CD8-positive, alpha-beta memory T cell (primary cell): ENCODE measurements at regions not wholly inside any gene's neighbourhood (a gene's known extent, or its start where the extent isn't known, plus 50 kb on each side); places are given as distances from the start of the nearest gene placed in this dataset.
"Not testable (repeated sequence)": the region's sequence is repeated elsewhere in the genome, so short reads cannot be mapped to it uniquely, and the experiment has no call there.

Experiments
- CTCF ChIA-PET: fragments of 350-600 bp; sonication (Branson Sonifier 250); formaldehyde crosslinking; loops from one replicate; lab custom pipeline; 2021; ENCODE audit warnings: antibody characterized with exemption; lab: Charles Lee
- POLR2A ChIA-PET: fragments of 350-600 bp; sonication (Branson Sonifier 250); formaldehyde crosslinking; loops from one replicate; lab custom pipeline; 2021; ENCODE audit warnings: antibody characterized with exemption; lab: Charles Lee
- DNase-seq, 5 donors: peaks; one replicate each; pipeline versions ENCODE4 v3.0.0 to v3.0.0-alpha.2; 2020 to 2022; ENCODE audit warnings: mixed read lengths in 1 of 5
- H3K27ac ChIP-seq: one replicate; pipeline ENCODE4 v1.7.0; 2013; ENCODE audit warnings: low read depth, mild to moderate bottlenecking, low read length, moderate library complexity
- H3K27me3 ChIP-seq: 2 replicates; pipeline ENCODE4 v1.7.0; 2013; ENCODE audit warnings: low read length, mild to moderate bottlenecking; ENCODE audit not compliant: insufficient read depth, poor library complexity, severe bottlenecking
- H3K36me3 ChIP-seq: 2 replicates; pipeline ENCODE4 v1.7.0; 2013; ENCODE audit warnings: mild to moderate bottlenecking, low read length, moderate library complexity; ENCODE audit not compliant: insufficient read depth
- H3K4me1 ChIP-seq: 2 replicates; pipeline ENCODE4 v1.7.0; 2013; ENCODE audit warnings: mild to moderate bottlenecking, low read length, moderate library complexity; ENCODE audit not compliant: insufficient read depth
- H3K4me3 ChIP-seq: 2 replicates; pipeline ENCODE4 v1.7.0; 2013; ENCODE audit warnings: mild to moderate bottlenecking, low read length
- H3K9me3 ChIP-seq: 2 replicates; pipeline ENCODE4 v1.7.0; 2013; ENCODE audit warnings: mild to moderate bottlenecking, low read length
- H3K27ac Mint-ChIP-seq, 8 donors: one replicate each; pipeline ENCODE4 v1.8.0; 2020 to 2021; ENCODE audit warnings: mixed read lengths in 8 of 8, mild to moderate bottlenecking in 6 of 8, inconsistent platforms in 3 of 8, moderate library complexity in 3 of 8
- H3K27me3 Mint-ChIP-seq, 2 donors: one replicate each; pipeline ENCODE4 v1.8.0; 2020 to 2021; ENCODE audit warnings: mixed read lengths in 2 of 2, mild to moderate bottlenecking in 1 of 2, moderate library complexity in 1 of 2
- H3K36me3 Mint-ChIP-seq, 3 donors: one replicate each; pipeline ENCODE4 v1.8.0; 2020 to 2021; ENCODE audit warnings: mixed read lengths in 3 of 3, inconsistent platforms in 1 of 3, mild to moderate bottlenecking in 1 of 3
- H3K4me1 Mint-ChIP-seq, 3 donors: one replicate each; pipeline ENCODE4 v1.8.0; 2020 to 2021; ENCODE audit warnings: mixed read lengths in 3 of 3, inconsistent platforms in 1 of 3, mild to moderate bottlenecking in 1 of 3
- H3K4me3 Mint-ChIP-seq, 7 donors: one replicate each; pipeline ENCODE4 v1.8.0; 2020 to 2021; ENCODE audit warnings: mixed read lengths in 7 of 7, mild to moderate bottlenecking in 6 of 7, moderate library complexity in 4 of 7, inconsistent platforms in 2 of 7
- H3K9me3 Mint-ChIP-seq, 5 donors: one replicate each; pipeline ENCODE4 v1.8.0; 2020 to 2022; ENCODE audit warnings: mixed read lengths in 5 of 5, mild to moderate bottlenecking in 3 of 5, moderate library complexity in 2 of 5, inconsistent platforms in 1 of 5

DNA sequence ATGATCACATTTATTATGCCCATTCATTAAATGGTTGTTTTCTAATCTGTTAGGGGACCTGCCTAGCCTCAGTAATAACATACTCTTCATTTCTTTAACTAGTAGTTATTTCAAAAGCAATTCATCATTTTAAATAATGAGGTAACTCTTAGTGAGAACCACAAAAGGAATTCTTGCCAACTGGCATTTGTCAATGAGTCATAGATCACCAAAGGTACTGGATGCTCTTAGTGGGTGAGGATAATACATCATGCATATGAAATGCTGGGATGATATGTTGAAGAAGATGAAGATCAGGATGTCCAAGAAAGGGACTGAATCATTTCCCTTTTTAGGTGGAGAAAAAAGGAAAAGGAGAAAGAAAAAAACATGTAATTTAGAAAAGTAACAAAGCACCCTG is 826.2 kb upstream of the DDX18 start:
- ChIA-PET POLR2A (no interaction called here), CTCF (no interaction called here)
- no peak overlapping the region for H3K27ac Mint-ChIP-seq
- H3K27me3 Mint-ChIP-seq, result no peaks in the 10 kb centered on the region
- no peaks in the 10 kb centered on the region for H3K27me3 ChIP-seq
- H3K9me3 ChIP-seq, result no peaks in the 10 kb centered on the region
- H3K4me3 Mint-ChIP-seq, result no peak overlapping the region
- peaks cover 17 to 36% (median 20%) of the 10 kb centered on the region in 5 donors for H3K9me3 Mint-ChIP-seq
- no peaks in the 10 kb centered on the region for H3K4me1 Mint-ChIP-seq
- H3K4me1 ChIP-seq, result no peaks in the 10 kb centered on the region
- H3K4me3 ChIP-seq, result no peak overlapping the region
- no peaks in the 10 kb centered on the region for H3K36me3 ChIP-seq
- no peak overlapping the region for H3K27ac ChIP-seq
- no peaks in the 10 kb centered on the region for H3K36me3 Mint-ChIP-seq
- DNase-seq, result no peak

DNA sequence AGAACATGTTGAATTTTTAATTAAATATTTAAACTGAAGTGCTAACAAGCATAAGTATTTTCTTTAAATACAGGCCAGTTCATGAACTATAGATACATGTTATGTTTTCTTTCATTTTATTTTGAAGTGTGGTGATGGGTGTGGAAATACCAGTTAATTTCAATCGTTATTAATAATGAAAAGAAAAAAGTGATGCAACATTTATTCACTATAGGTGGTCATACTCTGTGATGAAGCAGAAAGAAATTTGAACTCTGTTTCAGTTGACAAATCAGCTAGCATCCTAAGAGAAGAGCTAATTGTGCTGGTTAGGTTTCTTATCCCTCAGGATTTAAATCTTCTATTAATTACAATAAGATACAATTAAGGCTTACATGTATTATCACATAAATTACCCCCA is 795.1 kb upstream of the DDX18 start:
- Mint-ChIP-seq H3K36me3 (no peaks in the 10 kb centered on the region), H3K27me3 (no peaks in the 10 kb centered on the region), H3K9me3 (peaks cover 0 to 10% (median 2%) of the 10 kb centered on the region in 5 donors), H3K4me3 (no peak overlapping the region), H3K27ac (no peak overlapping the region), H3K4me1 (no peaks in the 10 kb centered on the region)
- no peak overlapping the region for H3K27ac ChIP-seq
- H3K36me3 ChIP-seq, result no peaks in the 10 kb centered on the region
- H3K4me3 ChIP-seq, result no peak overlapping the region
- ChIA-PET CTCF (no interaction called here), POLR2A (no interaction called here)
- no peaks in the 10 kb centered on the region for H3K4me1 ChIP-seq
- DNase-seq, result no peak
- H3K27me3 ChIP-seq, result no peaks in the 10 kb centered on the region
- no peaks in the 10 kb centered on the region for H3K9me3 ChIP-seq

DNA sequence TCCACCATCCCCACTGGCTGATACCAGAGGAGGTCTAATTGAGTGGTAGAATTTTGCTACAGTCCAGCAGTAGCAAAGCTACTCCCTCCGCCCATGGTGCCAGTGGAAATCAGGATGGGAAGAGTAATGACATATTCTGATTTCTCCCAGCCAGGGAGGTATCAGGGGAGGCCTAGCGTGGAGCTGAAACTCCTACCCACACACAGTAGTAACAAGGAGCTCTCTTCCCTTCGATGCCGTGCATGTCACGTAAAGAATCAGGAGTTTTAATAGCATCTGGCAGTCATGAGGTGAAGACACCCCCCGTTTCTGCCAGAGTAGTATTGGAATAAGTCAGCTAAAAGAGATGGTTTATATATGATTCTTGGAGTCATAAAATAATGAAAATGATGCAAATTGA is 786.8 kb upstream of the DDX18 start:
- H3K4me3 Mint-ChIP-seq, result no peak overlapping the region
- Histone ChIP-seq H3K27ac (no peak overlapping the region), H3K4me3 (no peak overlapping the region), H3K36me3 (no peaks in the 10 kb centered on the region), H3K9me3 (no peaks in the 10 kb centered on the region), H3K4me1 (no peaks in the 10 kb centered on the region), H3K27me3 (no peaks in the 10 kb centered on the region)
- no peaks in the 10 kb centered on the region for H3K27me3 Mint-ChIP-seq
- no peak overlapping the region for H3K27ac Mint-ChIP-seq
- no peaks in the 10 kb centered on the region for H3K4me1 Mint-ChIP-seq
- POLR2A ChIA-PET, result no interaction called here
- H3K36me3 Mint-ChIP-seq, result no peaks in the 10 kb centered on the region
- H3K9me3 Mint-ChIP-seq, result peaks cover 11 to 26% (median 14%) of the 10 kb centered on the region in 5 donors
- no peak for DNase-seq
- CTCF ChIA-PET, result no interaction called here

DNA sequence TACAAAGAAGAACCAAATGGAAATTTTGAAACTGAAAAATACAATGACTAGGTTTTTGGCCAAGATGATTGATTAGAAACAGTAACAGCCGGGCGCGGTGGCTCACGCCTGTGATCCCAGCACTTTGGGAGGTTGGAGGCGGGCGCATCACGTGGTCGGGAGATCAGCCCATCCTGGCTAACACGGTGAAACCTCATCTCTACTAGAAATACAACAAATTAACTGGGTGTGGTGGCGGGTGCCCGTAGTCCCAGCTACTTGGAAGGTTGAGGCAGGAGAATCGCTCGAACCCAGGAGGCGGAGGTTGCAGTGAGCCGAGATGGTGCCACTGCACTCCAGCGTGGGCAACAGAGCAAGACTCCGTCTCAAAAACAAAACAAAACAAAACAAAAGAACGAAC is 785.8 kb upstream of the DDX18 start:
- H3K4me3 Mint-ChIP-seq, CTCF ChIA-PET: not testable (repeated sequence)
- peaks cover 14 to 28% (median 16%) of the 10 kb centered on the region in 5 donors for H3K9me3 Mint-ChIP-seq

DNA sequence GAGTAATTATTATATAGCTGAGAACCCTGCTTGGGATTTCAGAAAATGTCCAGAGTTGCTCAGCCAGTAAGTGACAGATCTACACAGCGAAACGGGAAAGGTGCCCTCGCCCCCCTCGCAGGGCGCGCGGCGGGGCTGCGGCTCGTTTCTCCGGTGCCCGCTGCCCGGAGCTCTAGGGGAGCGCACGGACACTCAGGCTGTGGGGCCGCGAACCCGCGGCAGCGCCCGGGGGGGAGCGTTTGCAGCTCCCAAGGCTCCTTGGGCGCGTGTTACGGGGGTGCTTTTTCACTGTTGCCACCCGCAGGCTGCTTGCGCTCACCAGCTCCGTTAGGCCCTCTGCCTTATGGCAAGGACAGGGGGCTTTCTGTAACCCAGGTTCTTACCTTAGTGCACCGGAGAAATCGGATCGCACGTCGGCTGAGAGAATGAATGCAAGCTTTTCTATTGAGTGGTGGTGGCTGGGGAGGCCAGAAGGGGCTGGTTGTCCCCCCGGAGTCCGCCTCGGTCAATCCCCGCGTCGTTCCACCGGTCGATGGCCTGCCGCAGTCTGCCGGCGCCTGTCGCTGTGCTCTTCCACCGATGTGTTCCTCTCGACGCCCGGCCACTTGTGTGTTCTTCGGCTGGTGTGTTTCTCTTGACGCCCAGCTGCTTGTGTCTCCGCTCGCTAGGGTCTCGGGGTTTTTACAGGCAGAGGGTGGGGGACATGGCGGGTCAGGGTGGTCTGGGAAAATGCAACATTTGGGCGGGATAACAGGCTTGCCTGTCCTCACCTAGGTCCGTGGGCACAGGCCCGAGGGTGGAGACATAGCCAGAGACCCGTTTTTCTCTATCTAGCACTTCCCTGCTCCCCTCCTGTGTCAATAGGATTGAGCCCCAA is 758.8 kb upstream of the DDX18 start:
- Mint-ChIP-seq H3K4me1 (no peaks in the 10 kb centered on the region), H3K27ac (no peak overlapping the region), H3K4me3 (no peak overlapping the region), H3K27me3 (no peaks in the 10 kb centered on the region), H3K9me3 (peaks cover 9 to 30% (median 22%) of the 10 kb centered on the region in 5 donors), H3K36me3 (no peaks in the 10 kb centered on the region)
- ChIA-PET POLR2A (no interaction called here), CTCF (no interaction called here)
- no peak for DNase-seq
- Histone ChIP-seq H3K27ac (no peak overlapping the region), H3K36me3 (no peaks in the 10 kb centered on the region), H3K27me3 (no peaks in the 10 kb centered on the region), H3K9me3 (no peaks in the 10 kb centered on the region), H3K4me3 (no peak overlapping the region), H3K4me1 (no peaks in the 10 kb centered on the region)

More for the DNA sequence above, 785.8 kb upstream of the DDX18 start:
- DNase-seq, H3K4me3 ChIP-seq, H3K27ac Mint-ChIP-seq, H3K27me3 ChIP-seq, H3K36me3 Mint-ChIP-seq, H3K4me1 ChIP-seq, H3K27me3 Mint-ChIP-seq, POLR2A ChIA-PET, H3K36me3 ChIP-seq, H3K4me1 Mint-ChIP-seq, H3K27ac ChIP-seq, H3K9me3 ChIP-seq: not testable (repeated sequence)

DNA sequence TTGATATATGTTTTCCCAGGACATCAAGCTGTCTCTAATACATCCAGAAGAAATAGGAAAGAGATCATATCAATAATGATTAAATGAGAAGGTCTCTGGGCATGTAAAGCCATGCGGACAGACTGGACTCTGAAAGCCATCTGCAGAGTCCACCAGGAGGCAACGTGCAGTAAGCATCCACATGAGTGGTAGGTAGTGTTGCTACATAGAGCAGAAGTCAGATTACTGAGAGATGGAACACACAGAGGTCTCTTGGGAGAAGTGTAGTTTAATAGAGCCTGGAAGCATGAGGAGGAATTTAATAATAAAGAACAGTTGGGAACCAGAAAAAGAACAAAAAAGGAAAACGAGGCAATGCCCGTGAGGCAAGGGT is 758.1 kb upstream of the DDX18 start:
- H3K27me3 ChIP-seq, result no peaks in the 10 kb centered on the region
- no peaks in the 10 kb centered on the region for H3K4me1 ChIP-seq
- H3K4me3 ChIP-seq, result no peak overlapping the region
- H3K4me1 Mint-ChIP-seq, result no peaks in the 10 kb centered on the region
- peaks cover 9 to 28% (median 21%) of the 10 kb centered on the region in 5 donors for H3K9me3 Mint-ChIP-seq
- ChIA-PET CTCF (no interaction called here), POLR2A (no interaction called here)
- H3K36me3 Mint-ChIP-seq, result no peaks in the 10 kb centered on the region
- H3K4me3 Mint-ChIP-seq, result no peak overlapping the region
- H3K27ac Mint-ChIP-seq, result no peak overlapping the region
- H3K27me3 Mint-ChIP-seq, result no peaks in the 10 kb centered on the region
- H3K36me3 ChIP-seq, result no peaks in the 10 kb centered on the region
- H3K9me3 ChIP-seq, result no peaks in the 10 kb centered on the region
- no peak for DNase-seq
- H3K27ac ChIP-seq, result no peak overlapping the region

DNA sequence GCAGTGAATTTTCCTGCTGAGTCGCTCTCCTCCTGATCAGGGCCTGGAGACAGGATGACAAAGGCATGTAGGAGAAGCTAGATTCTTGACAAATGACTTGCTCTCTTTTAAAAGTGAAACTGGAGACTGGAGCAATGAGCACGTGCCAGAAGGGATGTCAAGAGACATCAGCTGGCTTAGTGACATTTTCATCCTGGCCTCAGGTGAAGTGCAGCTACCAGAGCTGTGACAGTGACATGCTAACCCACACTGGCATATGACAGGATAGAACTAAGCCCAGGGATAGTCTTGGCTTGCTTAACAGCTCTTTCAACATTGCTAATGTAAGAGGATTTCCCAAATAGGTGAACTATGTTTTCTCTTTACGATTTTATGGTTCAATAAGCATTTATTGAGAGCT is 757.5 kb upstream of the DDX18 start:
- ChIA-PET POLR2A (no interaction called here), CTCF (no interaction called here)
- Histone ChIP-seq H3K27ac (no peak overlapping the region), H3K4me3 (no peak overlapping the region), H3K27me3 (no peaks in the 10 kb centered on the region), H3K4me1 (no peaks in the 10 kb centered on the region), H3K36me3 (no peaks in the 10 kb centered on the region), H3K9me3 (no peaks in the 10 kb centered on the region)
- Mint-ChIP-seq H3K27me3 (no peaks in the 10 kb centered on the region), H3K4me1 (no peaks in the 10 kb centered on the region), H3K4me3 (no peak overlapping the region), H3K27ac (no peak overlapping the region), H3K9me3 (peaks cover 9 to 26% (median 20%) of the 10 kb centered on the region in 5 donors), H3K36me3 (no peaks in the 10 kb centered on the region)
- DNase-seq, result no peak

DNA sequence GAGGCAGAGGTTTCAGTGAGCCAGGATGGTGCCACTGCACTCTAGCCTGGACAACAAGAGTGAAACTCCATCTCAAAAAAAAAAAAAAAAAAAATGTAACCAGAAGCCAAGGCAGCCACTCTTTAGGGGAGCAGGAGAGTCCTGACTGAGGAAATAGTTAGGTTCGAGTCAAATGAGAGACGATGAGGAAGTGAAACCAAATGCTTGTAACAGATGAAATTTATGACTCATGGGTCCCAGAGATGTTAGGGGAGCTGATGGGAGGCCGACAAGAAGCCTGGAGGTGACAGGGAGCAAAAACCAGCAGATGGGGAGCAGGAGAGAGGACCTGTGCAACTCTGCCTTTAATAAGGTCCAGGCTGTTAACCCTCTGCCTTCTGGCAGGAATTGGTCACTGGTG is 756.1 kb upstream of the DDX18 start:
- H3K27me3 ChIP-seq, result no peaks in the 10 kb centered on the region
- ChIA-PET CTCF (no interaction called here), POLR2A (no interaction called here)
- no peaks in the 10 kb centered on the region for H3K4me1 ChIP-seq
- H3K9me3 ChIP-seq, result no peaks in the 10 kb centered on the region
- Mint-ChIP-seq H3K9me3 (peaks cover 7 to 24% (median 17%) of the 10 kb centered on the region in 5 donors), H3K4me3 (no peak overlapping the region), H3K4me1 (no peaks in the 10 kb centered on the region), H3K36me3 (no peaks in the 10 kb centered on the region), H3K27me3 (no peaks in the 10 kb centered on the region), H3K27ac (no peak overlapping the region)
- H3K36me3 ChIP-seq, result no peaks in the 10 kb centered on the region
- H3K4me3 ChIP-seq, result no peak overlapping the region
- no peak overlapping the region for H3K27ac ChIP-seq
- DNase-seq, result no peak
